Activated CD4-positive, CD25-positive, alpha-beta regulatory T cell treated with anti-CD3 and anti-CD28 coated beads, Interleukin-2, amount 50 U/mL, for 16 hours (primary cell): ENCODE measurements at regions not wholly inside any gene's neighbourhood (a gene's known extent, or its start where the extent isn't known, plus 50 kb on each side); places are given as distances from the start of the nearest gene placed in this dataset.

Source experiments
- DNase-seq: peaks from one replicate; pipeline ENCODE4 v3.0.0-alpha.2; 2020; ENCODE audit warnings: low read depth, low spot score

- no peak for DNase-seq
These were observed 214.7 kb downstream of the QDPR start for GRCh38 chr4:17296921-17297890.

- no peak for DNase-seq
These were observed 218.0 kb downstream of the QDPR start for GRCh38 chr4:17293901-17294300.

- no peak for DNase-seq
These were observed 223.7 kb downstream of the QDPR start for GRCh38 chr4:17288151-17288550.

- no peak for DNase-seq
These were observed 225.0 kb downstream of the QDPR start for GRCh38 chr4:17286752-17287460.

- no peak for DNase-seq
These were observed 226.1 kb downstream of the QDPR start for GRCh38 chr4:17285747-17286146.

- no peak for DNase-seq
These were observed 227.3 kb downstream of the QDPR start for GRCh38 chr4:17284323-17285175.

- no peak for DNase-seq
These were observed 228.1 kb downstream of the QDPR start for GRCh38 chr4:17283832-17284231.

- DNase-seq = no peak
These were observed 228.6 kb downstream of the QDPR start for GRCh38 chr4:17283251-17283650.

GRCh38 chr4:17280261-17281018 lies 231.4 kb downstream of the QDPR start:
- no peak for DNase-seq

- no peak for DNase-seq
These were observed 235.1 kb downstream of the QDPR start for GRCh38 chr4:17276776-17277175.

- no peak for DNase-seq
These were observed 236.1 kb downstream of the QDPR start for GRCh38 chr4:17275836-17276235.

GRCh38 chr4:17273047-17273446 lies 238.8 kb downstream of the QDPR start:
- DNase-seq = no peak

GRCh38 chr4:17272154-17272553 lies 239.7 kb downstream of the QDPR start:
- DNase-seq = no peak

- no peak for DNase-seq
These were observed 246.2 kb downstream of the QDPR start for GRCh38 chr4:17265653-17266052.

GRCh38 chr4:17265139-17265538 lies 246.8 kb downstream of the QDPR start:
- no peak for DNase-seq

GRCh38 chr4:17260166-17260907 lies 251.6 kb downstream of the QDPR start:
- no peak for DNase-seq

GRCh38 chr4:17258106-17258505 lies 253.8 kb downstream of the QDPR start:
- DNase-seq = no peak

- DNase-seq = no peak
These were observed 259.8 kb downstream of the QDPR start for GRCh38 chr4:17252131-17252530.

- DNase-seq = no peak
These were observed 260.8 kb downstream of the QDPR start for GRCh38 chr4:17251101-17251500.

- no peak for DNase-seq
These were observed 261.3 kb downstream of the QDPR start for GRCh38 chr4:17250591-17250990.
